GM19397 (cell line): ENCODE measurements at regions not wholly inside any gene's neighbourhood (a gene's known extent, or its start where the extent isn't known, plus 50 kb on each side); places are given as distances from the start of the nearest gene placed in this dataset.

Experiments used
- ATAC-seq: cut with Tn5 transposase; IDR thresholded peaks from one replicate; pipeline ENCODE4 v1.9.1; 2021; ENCODE audit warnings: mild to moderate bottlenecking, moderate library complexity; ENCODE audit not compliant: unreplicated experiment

DNA sequence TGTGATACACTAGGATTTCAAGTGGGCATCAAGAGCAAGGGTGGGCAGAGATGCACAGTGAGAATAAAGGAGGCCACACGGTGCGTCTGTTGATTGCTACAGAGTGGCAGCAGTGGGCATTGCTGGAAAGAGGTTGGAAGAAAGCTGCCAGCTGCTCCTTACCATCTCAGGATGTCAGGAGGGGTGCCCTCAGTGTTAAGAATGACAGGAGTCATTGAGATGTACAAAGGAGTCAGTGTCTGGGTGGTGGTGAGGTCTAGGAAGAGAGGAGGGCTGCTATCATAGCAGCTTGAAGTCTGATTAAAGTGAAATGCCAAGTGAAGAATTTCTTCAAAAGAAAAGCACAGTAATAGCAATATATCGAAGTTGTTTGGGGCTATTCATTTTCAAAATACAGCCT, 992.7 kb downstream of the TTLL7 start:
- ATAC-seq, result no peak

DNA sequence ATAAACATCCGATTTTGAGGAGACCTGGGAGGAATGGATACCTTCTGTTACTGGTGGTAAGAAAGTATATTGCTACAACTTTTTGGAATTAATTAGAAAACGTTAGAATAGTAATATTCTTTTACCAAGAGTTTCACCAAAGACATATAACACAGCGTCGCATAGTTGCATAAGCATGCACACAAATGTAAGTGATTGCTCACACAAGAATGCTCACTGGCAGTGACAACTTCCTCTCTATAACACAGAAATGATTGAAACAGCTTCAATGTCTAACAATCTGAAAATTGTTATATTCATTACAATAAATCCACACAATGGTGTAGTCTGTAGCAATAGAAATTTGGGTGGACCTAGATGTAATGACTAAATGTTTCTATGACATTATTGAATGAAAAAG, 998.6 kb downstream of the TTLL7 start:
- ATAC-seq, result no peak

DNA sequence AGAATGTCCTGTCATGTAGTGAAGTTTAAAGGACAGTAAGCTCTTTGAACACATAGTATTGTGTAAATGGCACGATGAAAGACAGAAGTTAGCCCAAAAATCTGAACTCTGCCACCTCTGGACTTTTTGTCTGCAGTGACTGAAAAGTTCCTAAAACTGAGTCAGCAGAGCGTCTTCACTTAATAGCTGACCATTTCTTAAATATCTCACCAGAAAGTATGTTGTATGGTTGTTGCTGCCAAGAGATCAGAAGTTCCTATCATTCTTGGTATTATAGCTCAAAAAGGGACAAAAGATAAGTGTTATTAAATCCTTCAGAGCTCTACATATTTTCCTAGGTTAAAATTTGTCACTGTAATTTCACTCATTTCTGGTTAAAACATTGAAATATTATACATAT, 1003.0 kb downstream of the TTLL7 start:
- no peak for ATAC-seq

DNA sequence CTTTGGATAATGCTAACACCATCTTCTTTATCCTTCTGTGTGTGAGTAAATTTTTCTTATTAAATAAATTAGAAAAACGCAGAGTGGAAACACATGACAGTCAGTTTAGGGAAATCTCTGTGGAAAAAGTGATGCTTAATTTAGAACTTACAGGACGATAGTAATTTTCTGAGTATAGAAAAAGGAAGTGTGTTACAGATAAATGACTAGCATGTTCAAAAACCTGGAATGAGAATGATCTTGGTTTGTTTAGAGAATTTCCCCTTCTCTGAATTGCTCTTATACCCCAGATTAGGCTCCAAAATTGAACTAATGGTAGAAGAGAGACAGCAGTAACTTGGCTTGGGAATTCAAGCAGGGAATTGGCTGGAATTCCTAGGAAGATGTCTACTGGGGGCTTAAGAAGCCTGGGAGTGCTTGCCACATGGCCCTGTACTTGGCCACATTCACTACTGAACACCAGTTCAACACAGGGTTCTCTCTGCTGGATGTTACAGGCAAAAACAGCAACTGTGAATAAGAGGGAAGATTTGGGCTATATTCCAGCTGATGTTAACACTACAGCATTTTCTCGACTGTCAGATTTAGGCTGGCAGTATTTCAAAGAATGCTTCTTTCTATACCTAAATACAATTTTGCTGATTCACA, 1004.2 kb downstream of the TTLL7 start:
- ATAC-seq, result no peak

DNA sequence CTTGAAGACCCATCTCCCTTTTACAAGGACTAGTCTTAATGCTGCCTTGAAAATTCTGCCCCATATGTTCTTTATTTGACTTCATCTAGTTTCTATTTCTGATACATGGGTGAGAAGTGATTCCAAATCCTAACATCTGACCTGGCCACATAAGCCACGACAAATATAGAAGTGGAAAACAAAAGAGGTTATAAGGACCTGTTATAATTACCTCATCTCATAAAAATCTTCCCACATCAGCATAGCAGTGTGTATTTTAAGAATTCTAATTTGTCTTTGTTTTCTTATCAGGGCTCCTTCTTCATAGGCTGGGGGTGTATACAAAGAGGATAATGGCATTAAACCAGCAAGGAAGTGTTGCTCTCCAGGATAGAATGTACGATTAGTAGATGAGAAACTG, 1007.4 kb downstream of the TTLL7 start:
- no peak for ATAC-seq

DNA sequence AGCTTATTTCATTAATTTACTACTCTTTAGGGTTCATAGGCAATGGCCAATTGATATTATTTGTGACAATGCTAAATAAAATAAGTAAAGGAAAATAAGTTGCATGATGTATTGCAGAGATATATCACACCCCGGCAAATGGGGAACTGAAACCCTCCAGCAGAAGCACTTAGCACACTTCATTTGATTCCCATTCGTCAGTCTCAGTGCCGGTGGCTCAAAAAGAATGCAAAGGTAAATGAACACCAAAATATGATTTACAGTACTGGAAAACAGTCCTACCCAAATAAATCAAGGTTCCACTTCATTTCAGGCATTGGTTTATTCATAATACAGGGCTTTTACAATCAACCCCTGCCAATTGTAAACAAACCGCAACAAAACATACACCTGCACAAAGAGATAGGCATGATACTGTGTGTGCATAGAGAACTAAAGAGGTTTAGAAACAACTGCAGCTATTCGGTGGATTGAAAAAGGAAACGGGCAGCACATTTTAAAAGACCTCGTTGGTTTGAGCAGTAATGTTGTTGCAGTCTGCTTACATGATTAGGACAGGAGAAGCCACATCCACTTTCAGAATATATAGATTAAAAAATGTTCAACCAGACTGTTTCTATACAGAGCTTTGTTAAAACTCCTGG, 1019.2 kb downstream of the TTLL7 start:
- peak; percentile 99 for ATAC-seq

DNA sequence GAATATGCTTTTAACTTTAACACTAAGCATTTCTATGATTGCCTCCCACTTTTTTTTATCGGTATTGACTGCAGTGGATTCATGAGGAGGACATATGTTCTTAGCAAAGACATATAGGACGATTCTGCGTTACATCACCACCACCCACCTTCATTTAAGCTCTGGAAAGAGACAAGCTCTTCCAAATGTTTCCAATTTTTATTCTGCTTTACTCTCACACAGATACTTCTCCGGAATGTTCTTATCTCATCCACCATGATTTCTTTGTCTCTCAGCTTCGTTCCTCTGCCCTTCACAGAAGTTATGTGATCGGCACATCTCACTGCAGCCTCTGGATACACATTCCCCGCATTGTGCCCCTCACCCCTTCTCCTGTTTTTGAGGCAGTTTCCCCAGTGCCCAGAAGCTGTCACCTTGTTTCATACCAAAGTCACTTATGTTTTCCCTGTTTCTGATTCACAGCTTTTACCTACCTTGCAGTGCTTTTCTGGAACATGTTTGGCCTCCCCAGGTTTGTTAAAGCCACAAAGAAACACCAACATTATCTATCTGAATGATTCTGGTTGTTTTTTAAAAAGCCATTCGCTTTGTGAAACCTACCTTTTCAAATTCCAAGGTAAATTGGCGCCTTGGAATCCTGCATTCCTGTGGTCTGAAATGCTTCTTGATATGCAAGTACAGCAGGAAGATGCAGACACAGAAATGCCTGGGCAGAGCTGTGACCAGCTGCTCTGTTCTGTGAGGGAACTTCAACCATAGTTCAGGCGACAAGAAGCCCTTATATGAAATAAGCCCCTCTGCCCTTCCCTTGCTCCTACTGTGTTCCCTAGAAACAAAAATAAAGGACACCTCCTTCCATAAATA, 1020.2 kb downstream of the TTLL7 start:
- no peak for ATAC-seq

DNA sequence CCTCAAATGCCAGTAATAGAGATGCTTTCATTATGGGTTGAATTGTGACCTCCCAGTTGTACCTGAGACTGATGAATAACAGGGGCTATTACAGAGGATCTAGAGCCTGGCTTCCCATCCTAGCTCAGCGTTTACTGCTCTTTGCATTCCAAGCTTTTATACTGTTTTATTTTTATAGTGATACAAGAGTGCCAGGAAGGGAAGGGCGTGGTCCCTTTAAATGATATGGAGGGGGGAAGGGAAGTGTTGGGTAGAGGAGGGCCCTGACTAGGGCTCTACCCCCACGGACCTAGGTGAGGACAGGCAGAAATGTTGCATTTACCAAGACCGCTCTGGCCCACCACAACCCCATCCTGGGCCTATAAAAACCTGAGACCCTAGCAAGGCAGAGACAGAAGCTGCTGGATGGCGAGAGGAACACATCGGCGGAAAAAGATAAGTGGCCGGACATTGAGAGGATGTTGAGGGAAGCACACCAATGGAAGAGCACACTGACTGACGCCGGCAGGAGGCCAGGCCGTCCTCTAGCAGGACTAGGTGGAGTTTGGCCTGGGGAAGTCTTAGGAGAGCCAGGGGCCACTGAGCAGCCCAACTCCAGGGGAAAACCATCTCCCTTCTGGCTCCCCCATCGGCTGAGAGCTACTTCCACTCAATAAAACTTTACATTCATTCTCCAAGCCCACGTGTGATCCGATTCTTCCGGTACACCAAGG, 1025.9 kb downstream of the TTLL7 start:
- ATAC-seq, result no peak

DNA sequence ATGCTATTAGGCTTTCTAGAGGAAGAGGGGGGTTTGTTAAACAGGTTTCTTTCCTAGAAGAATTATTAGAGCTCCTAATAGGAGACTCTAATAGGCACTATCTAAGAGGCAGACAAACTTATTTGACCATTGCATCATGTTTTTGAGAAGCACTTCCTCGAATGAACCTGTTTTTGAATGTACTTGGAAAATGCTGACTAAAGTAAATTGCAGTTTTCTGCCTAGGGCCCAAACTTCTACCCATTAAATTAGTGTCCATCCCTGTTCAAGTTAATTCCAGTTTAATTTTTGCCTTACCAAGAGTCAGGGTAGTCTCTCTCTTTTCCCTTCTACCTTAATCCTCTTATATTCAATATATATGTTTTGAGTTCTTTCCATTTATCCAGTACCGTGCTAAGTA, 1029.6 kb downstream of the TTLL7 start:
- ATAC-seq, result no peak

DNA sequence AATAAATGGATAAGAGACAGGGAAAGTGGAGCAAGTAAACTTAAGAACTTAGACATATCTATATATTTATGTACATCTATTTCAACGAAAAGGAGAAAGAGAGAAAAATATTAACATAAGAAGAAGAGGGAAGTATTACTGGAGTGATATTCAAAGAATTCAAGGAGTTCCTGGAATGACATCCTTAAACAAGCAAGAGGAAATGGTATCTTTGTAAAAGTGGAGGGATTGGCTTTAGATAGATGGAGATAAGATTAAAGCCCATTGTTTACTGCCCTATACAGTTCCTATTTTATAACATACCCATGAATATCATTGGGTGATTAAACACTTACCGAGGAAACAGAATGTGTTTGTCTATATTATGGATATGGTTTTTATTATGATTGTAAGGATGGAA, 1036.3 kb downstream of the TTLL7 start:
- no peak for ATAC-seq

DNA sequence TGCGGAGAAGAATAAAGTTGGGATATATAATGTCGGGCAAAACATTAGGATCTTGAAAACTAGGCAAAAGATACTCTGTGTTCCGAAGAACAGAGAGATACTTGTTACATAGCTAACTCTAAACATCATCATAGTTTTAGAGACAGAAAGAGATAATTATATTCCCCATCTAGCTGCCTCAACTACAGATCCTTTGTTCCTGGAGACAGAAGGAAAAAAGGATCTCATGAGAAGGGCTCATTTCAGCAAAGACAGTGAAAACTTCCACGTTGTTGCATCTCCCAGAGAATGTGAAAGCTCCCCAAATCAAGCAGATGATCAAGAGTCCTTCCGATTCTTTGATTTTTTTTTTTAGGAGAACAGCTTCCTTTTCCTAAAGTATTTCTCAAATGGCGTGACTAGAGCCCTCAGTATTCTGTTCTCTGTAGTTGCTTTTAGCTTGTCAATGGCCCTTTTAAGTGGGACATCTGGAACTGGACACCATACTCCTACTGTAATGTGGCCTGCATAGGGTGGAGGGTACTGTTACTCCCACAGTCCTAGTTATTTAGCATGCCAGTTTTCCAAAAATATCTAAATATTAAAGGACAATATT, 1048.2 kb downstream of the TTLL7 start:
- ATAC-seq, result no peak

DNA sequence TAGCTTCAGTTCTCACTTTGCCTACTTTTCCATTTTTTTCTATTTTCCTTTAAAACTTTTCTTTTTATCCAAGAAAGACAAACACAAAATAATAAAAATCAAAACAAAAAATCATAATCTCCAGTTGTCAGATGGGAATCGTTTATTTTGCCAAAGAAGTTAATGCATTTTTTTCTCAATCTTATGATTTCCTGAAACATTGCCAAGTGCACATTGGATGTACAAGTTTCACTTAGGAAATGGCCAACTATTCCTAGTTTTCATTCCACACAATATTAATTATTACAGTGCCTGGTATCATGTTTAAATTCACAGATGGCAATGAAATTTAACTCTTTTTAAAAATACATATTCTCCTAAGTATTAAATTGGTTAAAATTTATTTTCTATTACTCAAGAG, 1050.5 kb downstream of the TTLL7 start:
- no peak for ATAC-seq

DNA sequence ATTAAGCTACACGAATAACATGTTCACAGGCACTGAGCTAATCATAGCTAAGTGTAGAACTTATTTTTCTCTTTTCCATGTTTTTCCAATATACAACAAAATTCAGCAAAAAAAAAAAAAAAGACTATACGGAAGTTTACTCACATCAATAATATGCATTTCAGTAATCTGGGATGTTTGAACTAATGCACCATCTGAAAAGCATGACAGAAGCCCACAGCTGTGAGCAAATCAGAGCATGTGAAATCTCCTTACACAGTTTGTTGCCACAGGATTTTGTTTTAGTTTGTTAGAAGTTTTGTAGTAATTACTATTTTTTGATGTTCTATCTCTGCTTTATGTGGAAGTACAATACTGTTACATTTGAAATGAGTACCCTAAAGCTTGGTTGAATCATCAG, 1051.7 kb downstream of the TTLL7 start:
- no peak for ATAC-seq

DNA sequence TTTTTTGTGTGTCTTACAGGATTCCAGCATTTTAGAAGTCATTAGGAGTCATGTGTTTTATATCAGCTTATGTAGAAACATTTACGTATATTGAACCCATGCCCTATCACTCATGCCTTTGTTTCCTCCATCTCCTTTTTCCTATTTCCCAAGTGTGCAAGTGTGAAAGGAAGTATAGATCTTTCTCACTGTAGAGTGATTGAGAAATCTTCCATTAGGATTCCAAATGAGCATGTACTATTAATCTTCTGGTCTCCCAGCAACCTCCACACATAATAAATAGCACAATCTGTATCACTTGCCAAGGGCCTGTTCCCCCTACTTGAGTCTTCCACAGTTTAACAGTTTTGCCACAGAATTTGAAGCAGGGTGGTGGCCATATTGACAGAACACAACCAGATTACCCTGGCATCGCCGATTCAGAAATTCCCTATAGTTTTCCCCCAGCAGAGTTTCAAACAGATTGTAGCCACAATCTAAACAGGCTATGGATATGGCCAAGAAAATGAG, 1052.8 kb downstream of the TTLL7 start:
- no peak for ATAC-seq

DNA sequence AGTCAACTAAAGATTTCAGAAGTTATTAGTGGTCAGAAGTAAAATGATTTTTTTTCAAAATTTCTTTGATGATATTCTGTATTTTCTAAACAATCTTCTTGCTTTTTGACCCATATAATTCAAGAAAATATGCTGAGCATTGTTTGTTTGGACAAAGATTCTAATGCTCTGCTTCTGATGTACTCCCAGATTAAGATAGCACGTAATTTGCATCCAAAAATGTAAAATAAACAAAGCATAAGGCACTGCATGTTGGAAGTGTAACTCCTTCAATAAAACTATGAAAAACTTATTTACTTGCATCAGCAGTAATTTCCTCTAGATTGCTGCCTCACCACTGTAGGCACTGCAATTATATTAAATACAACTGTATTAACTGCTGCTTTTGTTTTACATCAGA, 1054.1 kb downstream of the TTLL7 start:
- no peak for ATAC-seq

DNA sequence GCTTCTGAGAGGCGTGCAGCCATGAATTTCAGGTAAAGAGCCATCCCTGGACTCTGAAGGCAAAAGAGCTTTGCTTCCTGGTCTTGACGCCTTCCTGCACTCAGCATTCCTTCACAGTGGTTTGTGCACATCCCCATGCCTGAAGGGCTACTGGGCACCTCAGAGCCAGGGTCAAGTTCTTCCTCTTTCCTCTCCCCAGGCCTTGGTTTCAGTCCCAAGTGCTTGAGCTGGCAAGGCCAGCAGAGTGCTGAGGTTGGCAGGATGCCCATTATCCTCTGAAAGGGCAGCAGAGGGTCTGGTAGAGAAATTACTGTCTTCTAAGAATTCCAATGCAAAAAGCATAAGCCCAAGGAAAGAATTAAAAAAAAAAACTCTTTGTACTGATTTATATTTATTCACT, 1064.9 kb downstream of the TTLL7 start:
- no peak for ATAC-seq

DNA sequence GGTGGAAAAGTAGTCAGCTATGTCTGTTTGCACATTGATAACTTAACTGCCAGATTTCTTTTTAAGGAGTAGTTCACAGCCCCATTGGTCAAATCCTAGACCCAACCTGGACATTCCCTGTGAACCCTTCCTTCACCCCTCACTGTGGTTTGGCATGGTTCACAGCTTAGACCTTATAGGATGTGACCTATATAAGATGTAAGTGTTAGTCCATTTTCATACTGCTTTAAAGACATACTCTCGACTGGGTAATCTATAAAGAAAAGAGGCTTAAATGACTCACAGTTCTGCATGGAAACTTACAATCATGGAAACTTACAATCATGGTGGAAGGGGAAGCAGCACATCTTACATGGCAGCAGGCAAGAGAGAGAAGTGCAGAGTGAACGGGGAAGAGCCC, 1066.2 kb downstream of the TTLL7 start:
- no peak for ATAC-seq

DNA sequence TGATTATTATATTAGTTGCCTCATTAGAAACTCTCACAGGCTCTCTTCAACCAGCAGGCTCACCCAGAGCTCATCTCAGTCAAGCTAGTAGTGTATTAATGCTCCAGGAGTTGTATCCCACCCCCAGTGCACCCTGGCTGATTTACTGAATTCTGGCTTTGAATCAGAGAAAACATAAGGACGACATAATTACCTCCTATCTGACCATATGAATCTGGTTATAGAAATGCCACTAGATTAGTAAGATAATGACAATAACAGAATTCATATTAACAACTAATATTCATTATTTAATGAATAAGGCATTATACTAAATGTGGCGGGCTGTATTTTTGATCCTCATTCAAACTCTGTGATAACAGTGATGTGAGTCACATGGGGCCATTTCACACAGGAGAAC, 1066.7 kb downstream of the TTLL7 start:
- no peak for ATAC-seq

DNA sequence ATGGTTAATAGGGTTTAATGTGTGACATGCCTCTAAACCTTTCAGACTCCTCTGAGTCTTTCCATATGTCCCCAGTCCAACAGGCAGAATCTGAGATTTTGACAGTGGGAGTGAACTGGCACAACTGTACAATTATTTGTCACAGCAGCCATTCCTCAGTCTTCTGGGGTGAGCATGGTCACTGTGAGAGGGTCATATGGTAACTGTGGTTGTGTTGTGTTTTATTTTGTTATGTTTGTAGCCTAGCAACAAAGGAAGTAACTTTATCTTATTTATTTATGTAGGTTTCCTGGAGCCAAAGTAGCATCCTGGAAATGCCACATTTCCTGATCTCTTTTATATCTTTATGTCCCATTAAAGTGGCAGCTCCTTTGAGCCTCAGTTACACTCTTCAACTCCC, 1067.9 kb downstream of the TTLL7 start:
- no peak for ATAC-seq

DNA sequence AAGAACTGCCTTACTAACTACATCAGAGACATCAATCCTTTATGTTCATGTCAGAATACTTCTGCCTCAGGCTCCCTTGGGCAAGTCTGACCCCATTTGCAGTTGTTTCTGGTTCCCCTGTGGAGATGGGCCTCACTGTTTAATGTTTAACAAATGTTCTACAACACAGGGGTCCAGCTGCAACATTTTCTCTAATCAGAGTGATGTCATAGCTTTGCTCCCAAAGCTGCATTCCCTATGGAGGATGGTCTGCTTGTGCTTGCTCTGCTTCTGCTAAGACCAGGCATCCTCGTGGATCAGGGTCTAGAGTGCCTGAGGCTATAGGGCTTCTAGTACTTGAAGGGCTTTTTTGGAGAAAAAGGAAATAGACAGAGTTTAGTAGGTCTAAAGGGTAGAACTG, 1071.2 kb downstream of the TTLL7 start:
- ATAC-seq, result no peak

DNA sequence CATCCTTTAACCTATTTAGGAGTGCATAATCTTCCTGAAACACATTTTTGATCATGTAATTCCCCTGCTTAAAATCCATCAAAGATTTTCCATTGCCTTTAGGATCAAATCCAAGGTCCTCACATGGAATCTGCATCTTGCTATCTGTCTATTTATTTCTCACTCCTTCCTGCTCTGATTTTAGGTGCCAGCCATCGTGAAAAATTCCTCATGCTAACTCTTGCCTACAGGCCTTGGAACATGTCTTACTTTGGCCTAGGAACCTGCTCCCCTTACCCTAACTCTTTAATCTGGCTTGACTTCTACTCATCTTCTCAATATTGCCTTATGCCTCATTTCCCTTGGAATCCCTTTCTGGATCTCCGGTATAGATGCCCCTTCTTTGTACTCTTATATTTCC, 1074.3 kb downstream of the TTLL7 start:
- ATAC-seq, result no peak
